Stimulated activated CD8-positive, alpha-beta memory T cell treated with anti-CD3 and anti-CD28 coated beads, Interleukin-15, amount 100 ng/mL, for 24 hours (primary cell): ENCODE measurements at regions not wholly inside any gene's neighbourhood (a gene's known extent, or its start where the extent isn't known, plus 50 kb on each side); places are given as distances from the start of the nearest gene placed in this dataset.

Source experiments
- DNase-seq: peaks from one replicate; pipeline ENCODE4 v3.0.0-alpha.2; 2020; ENCODE audit warnings: low read depth

GRCh38 chr1:228546541-228547463 is 59.6 kb downstream of the RNF187 start:
- no peak for DNase-seq

GRCh38 chr1:228547464-228547792 is 60.2 kb downstream of the RNF187 start:
- DNase-seq = no peak

GRCh38 chr1:228548788-228549187 is 61.6 kb downstream of the RNF187 start:
- no peak for DNase-seq

GRCh38 chr1:228552596-228553176 is 65.5 kb downstream of the RNF187 start:
- no peak for DNase-seq

- DNase-seq = no peak
Observed at GRCh38 chr1:228554107-228554506, 66.9 kb downstream of the RNF187 start.

GRCh38 chr1:228555074-228555994 is 68.2 kb downstream of the RNF187 start:
- DNase-seq = no peak

- DNase-seq = peak; percentile 22
Observed at GRCh38 chr1:228556634-228557430, 69.7 kb downstream of the RNF187 start.
